Lung (tissue), 11 donors: ENCODE measurements at regions not wholly inside any gene's neighbourhood (a gene's known extent, or its start where the extent isn't known, plus 50 kb on each side); places are given as distances from the start of the nearest gene placed in this dataset.

Experiments used
- ATAC-seq: fragments of 200-7000 bp; cut with Tn5 transposase; one replicate; pipeline ENCODE4 v1.9.1; 2020; ENCODE audit warnings: moderate number of reproducible peaks; ENCODE audit not compliant: insufficient read depth, low FRiP score
- DNase-seq, 3 donors: peaks; one replicate each; pipeline ENCODE4 v3.0.0-alpha.2; 2013 to 2017
- H3K27ac ChIP-seq, 2 donors: one replicate each; pipeline ENCODE4 v1.5.1; 2013; ENCODE audit warnings: mild to moderate bottlenecking in 2 of 2, moderate library complexity in 2 of 2, control low read depth in 1 of 2, inconsistent platforms in 1 of 2, low read depth in 1 of 2, low read length in 1 of 2
- H3K27me3 ChIP-seq, 3 donors: one replicate each; pipeline ENCODE4 v1.5.1; 2013; ENCODE audit warnings: low read length in 2 of 3; ENCODE audit not compliant: control insufficient read depth in 3 of 3, insufficient read depth in 3 of 3
- H3K36me3 ChIP-seq, 4 donors: one replicate each; pipeline ENCODE4 v1.5.1; 2013; ENCODE audit warnings: low read length in 4 of 4, mild to moderate bottlenecking in 1 of 4, moderate library complexity in 1 of 4; ENCODE audit not compliant: control insufficient read depth in 4 of 4, insufficient read depth in 4 of 4
- H3K4me1 ChIP-seq, 5 donors: one replicate each; pipeline ENCODE4 v1.5.1; 2013; ENCODE audit warnings: low read length in 5 of 5, mild to moderate bottlenecking in 2 of 5, moderate library complexity in 1 of 5; ENCODE audit not compliant: control insufficient read depth in 5 of 5, insufficient read depth in 5 of 5
- H3K4me3 ChIP-seq: one replicate; pipeline ENCODE4 v1.5.1; 2013; ENCODE audit warnings: mild to moderate bottlenecking, control low read depth, moderate library complexity
- H3K9ac ChIP-seq, 2 donors: one replicate each; pipeline ENCODE4 v1.5.1; 2013; ENCODE audit warnings: low read length in 2 of 2, control low read depth in 1 of 2; ENCODE audit not compliant: insufficient read depth in 1 of 2
- H3K9me3 ChIP-seq, 4 donors: one replicate each; pipeline ENCODE4 v1.5.1; 2013; ENCODE audit warnings: low read length in 3 of 4, mild to moderate bottlenecking in 1 of 4, moderate library complexity in 1 of 4; ENCODE audit not compliant: control insufficient read depth in 4 of 4, insufficient read depth in 3 of 4
- WGBS, 2 donors: extraction: QIAGEN DNeasy Blood & Tissue Kit; methylation state at CpG; one replicate each; pipeline ENCODE4 v1.1.7; 2013; 5-methylcytosine and 5-hydroxymethylcytosine counted together
- TF ChIP-seq, protein P1 (sequence below): IDR thresholded peaks from 2 replicates; pipeline ENCODE4 v1.5.1; 2012; ENCODE audit warnings: mild to moderate bottlenecking; ENCODE audit errors: control extremely low read depth, extremely low read depth
- donor health status: control.
- donor health status: control.
- donor health status: Bipolar disorder and iron deficiency.
- donor health status: healthy.
- donor health status: DM: yes; HTN: yes; CAD: no.

GRCh38 chr11:69963533-69964246 lies 114.4 kb upstream of the ANO1 start:
- H3K27ac ChIP-seq, result no peak overlapping the region
- H3K4me1 ChIP-seq, result peaks cover 0 to 33% (median 9%) of the 10 kb centered on the region in 5 donors
- H3K36me3 ChIP-seq, result no peaks in the 10 kb centered on the region
- no peak for ATAC-seq
- 47 to 51% methylated on average over 8 of the region's 8 CpGs for WGBS, 2 donors
- H3K9ac ChIP-seq, result no peak overlapping the region
- no peak overlapping the region for H3K4me3 ChIP-seq
- peak; percentile 72 to 85 (median 85) for DNase-seq
- no peaks in the 10 kb centered on the region for H3K27me3 ChIP-seq
- H3K9me3 ChIP-seq, result peaks cover 0 to 9% (median 0%) of the 10 kb centered on the region in 4 donors
- TF ChIP-seq, protein P1, sequence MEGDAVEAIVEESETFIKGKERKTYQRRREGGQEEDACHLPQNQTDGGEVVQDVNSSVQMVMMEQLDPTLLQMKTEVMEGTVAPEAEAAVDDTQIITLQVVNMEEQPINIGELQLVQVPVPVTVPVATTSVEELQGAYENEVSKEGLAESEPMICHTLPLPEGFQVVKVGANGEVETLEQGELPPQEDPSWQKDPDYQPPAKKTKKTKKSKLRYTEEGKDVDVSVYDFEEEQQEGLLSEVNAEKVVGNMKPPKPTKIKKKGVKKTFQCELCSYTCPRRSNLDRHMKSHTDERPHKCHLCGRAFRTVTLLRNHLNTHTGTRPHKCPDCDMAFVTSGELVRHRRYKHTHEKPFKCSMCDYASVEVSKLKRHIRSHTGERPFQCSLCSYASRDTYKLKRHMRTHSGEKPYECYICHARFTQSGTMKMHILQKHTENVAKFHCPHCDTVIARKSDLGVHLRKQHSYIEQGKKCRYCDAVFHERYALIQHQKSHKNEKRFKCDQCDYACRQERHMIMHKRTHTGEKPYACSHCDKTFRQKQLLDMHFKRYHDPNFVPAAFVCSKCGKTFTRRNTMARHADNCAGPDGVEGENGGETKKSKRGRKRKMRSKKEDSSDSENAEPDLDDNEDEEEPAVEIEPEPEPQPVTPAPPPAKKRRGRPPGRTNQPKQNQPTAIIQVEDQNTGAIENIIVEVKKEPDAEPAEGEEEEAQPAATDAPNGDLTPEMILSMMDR, result no peak

GRCh38 chr11:69964247-69964643 lies 113.9 kb upstream of the ANO1 start:
- ATAC-seq (no peak), DNase-seq (no peak)
- Histone ChIP-seq H3K4me3 (no peak overlapping the region), H3K4me1 (peaks cover 0 to 34% (median 9%) of the 10 kb centered on the region in 5 donors), H3K27me3 (no peaks in the 10 kb centered on the region), H3K36me3 (no peaks in the 10 kb centered on the region), H3K9ac (no peak overlapping the region), H3K27ac (no peak overlapping the region), H3K9me3 (peaks cover 0 to 6% (median 0%) of the 10 kb centered on the region in 4 donors)
- TF ChIP-seq, protein P1, result no peak
- whole genome bisulfite sequencing, 2 donors, result 84 to 92% methylated on average over 6 of the region's 6 CpGs

DNA sequence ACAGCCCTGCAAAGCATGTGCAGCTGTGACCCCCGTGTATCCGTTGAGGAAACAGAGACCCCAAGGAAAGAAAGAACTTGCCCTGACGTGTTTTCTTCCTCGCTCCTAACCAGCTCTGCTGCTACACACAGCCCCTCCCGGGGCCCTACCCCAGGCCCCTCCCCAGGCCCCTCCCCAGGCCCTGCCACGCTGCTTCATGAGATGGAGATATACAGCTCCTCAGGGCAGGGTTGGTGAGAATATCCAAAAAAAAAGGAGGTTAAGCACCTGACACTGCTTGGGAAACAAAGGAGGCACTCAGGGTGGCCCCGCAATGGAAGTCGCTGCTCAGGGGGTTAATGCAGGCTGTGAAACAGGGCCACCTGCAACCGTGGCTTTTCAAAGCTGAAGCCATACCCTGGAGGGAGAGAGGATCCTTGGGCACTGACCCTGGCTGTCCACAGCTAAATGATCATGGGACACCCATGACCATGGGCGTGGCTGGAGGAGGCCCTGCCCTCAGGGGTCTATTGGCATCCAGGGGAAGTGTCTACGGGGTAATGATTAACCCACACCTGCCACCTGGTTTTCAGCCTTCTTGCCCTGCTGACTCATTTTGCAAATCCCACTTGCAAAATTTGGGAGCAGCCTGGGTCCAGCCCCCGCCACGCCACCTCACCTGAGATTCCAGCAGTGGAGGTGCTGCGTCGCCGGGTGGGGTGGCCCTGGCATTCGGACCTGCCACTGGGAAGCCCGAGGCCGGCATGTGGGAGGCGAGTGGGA lies 112.1 kb upstream of the ANO1 start:
- Histone ChIP-seq H3K27ac (no peak overlapping the region), H3K36me3 (no peaks in the 10 kb centered on the region), H3K9me3 (peaks cover 0 to 2% (median 0%) of the 10 kb centered on the region in 4 donors), H3K9ac (no peak overlapping the region), H3K4me3 (no peak overlapping the region), H3K4me1 (peaks cover 0 to 40% (median 12%) of the 10 kb centered on the region in 5 donors), H3K27me3 (no peaks in the 10 kb centered on the region)
- TF ChIP-seq, protein P1, result no peak
- 74 to 75% methylated on average over 20 of the region's 20 CpGs for WGBS, 2 donors
- ATAC-seq (no peak), DNase-seq (peak in 1 of 3 donors; percentile 56)
